HTR-8/SVneo (cell line): ENCODE measurements at regions not wholly inside any gene's neighbourhood (a gene's known extent, or its start where the extent isn't known, plus 50 kb on each side); places are given as distances from the start of the nearest gene placed in this dataset.

Experiments
- DNase-seq: peaks from one replicate; pipeline ENCODE4 v3.0.0; 2011; ENCODE audit warnings: low spot score, mixed read lengths; ENCODE audit not compliant: insufficient read length
- FAIRE-seq: peaks from 2 replicates; lab custom pipeline; 2011; peaks lifted over from hg19 to GRCh38; lab: Jason Lieb, UNC

DNA sequence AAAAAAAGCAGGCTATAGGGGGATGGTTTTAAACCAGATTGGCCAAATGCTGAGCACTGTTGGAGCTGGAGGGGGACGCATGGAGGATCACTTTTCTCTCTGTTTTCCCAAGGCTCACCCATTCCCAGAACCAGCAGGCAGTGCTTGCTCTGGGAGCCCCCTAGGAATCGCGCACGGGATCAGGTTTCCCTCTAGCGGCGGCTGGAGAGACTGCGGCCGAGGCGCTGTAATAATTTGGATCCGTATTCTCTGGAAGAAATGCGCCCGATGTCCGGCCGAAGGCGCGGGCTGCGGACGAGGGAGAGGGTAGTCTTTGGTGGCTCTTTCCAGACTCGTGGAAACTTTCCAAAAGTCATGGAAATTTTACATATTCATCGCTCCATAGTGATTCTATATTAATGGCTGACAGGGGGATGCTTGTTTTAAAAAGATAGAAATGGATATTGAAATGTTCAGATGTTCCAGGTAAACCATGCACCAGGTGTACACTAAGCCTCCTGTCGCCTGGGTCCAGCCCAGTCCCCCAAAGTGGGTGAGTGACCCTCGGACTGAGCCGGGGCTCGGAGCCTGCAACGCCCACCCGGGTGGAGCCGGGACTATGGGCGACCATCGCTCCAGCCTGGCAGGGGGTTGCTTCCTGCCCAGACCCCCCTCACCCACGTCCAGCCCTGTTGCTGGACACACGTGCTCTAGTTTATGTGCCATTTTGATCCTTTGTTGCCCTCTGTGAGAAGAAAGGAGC, 78.7 kb upstream of the PHACTR3 start:
- DNase-seq (peak; percentile 94), FAIRE-seq (peak; percentile 97)

- FAIRE-seq, result no peak
Measured at GRCh38 chr20:59526242-59527225, 77.8 kb upstream of the PHACTR3 start.

DNA sequence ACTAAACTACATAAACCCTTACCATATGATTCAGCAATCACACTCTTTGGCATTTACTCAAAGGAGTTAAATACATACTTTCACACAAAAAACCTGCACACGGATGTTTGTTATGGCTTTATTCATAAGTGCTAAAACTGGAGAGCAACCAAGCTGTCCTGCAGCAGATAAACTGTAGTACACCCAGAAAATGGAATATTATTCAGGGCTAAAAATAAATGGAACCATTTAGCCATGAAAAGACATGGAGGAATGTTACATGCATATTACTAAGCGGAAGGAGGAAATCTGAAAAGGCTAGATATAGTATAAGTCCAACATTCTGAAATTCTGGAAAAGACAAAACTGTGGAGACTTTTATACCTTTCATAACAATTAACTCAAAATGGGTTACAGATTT, 73.6 kb upstream of the PHACTR3 start:
- DNase-seq (no peak), FAIRE-seq (no peak)

More at GRCh38 chr20:59526242-59527225, 77.8 kb upstream of the PHACTR3 start:
- DNase-seq, result peak; percentile 51

GRCh38 chr20:59537991-59538390, 66.3 kb upstream of the PHACTR3 start:
- FAIRE-seq, result no peak
- no peak for DNase-seq

- DNase-seq, result no peak
- peak; percentile 83 for FAIRE-seq
Measured at GRCh38 chr20:59547596-59547995, 56.7 kb upstream of the PHACTR3 start.
